Upper lobe of left lung (tissue), 4 donors: ENCODE measurements at regions not wholly inside any gene's neighbourhood (a gene's known extent, or its start where the extent isn't known, plus 50 kb on each side); places are given as distances from the start of the nearest gene placed in this dataset.

ENCODE experiments used
- POLR2A ChIP-seq, 4 donors: fragments of 450-650 bp; IDR thresholded peaks; one replicate each; pipeline ENCODE4 v1.5.1; 2016 to 2017; ENCODE audit warnings: antibody characterized with exemption in 4 of 4, mild to moderate bottlenecking in 2 of 4
- POLR2AphosphoS5 ChIP-seq, 2 donors: sonication (generic); formaldehyde crosslinking; IDR thresholded peaks; one replicate each; pipeline ENCODE4 v1.5.1; 2017; ENCODE audit warnings: antibody characterized with exemption in 2 of 2

DNA sequence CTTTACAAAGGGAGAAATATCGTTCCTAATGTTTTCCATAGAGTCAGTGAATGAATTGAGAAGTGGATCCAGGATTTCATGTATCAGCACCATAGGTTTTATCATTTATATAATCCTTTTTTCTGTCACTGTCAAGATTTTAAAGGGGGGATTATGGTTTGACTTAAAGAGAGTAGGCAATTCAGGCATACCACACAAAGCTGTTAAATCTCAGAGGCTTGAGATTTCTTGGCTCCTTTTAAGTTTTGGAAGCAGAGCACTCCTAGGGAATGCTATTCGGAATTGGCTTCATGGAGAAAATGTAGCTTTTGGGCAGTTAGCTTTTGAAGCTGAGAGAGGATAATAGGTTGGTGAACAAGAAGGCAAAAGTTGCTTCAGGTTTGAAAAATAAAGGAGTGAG is 274.7 kb downstream of the SOX4 start:
- TF ChIP-seq POLR2A (IDR thresholded peaks at IDR 0.05) (no peak), POLR2AphosphoS5 (IDR thresholded peaks at IDR 0.05) (no peak)
